ENCODE measurements at regions not wholly inside any gene's neighbourhood (a gene's known extent, or its start where the extent isn't known, plus 50 kb on each side); places are given as distances from the start of the nearest gene placed in this dataset.

GRCh38 chr5:158383486-158383885, 524.5 kb upstream of the CLINT1 start:
- no peaks in the 10 kb centered on the region for H3K27me3 ChIP-seq
- intact Hi-C loops (cut with DNase I; ENCODE audit: low total_unique reads) = no loop called here
- H3K4me3 ChIP-seq = no peak overlapping the region
- TF ChIP-seq POLR2A (IDR thresholded peaks at IDR 0.05) = no peak
- TF ChIP-seq CTCF (IDR thresholded peaks at IDR 0.05) = no peak
- WGBS, 2 donors = 48 to 63% methylated on average over 1 of the region's 1 CpG
- DNase-seq = no peak
- H3K9me3 ChIP-seq = no peaks in the 10 kb centered on the region
- no peaks in the 10 kb centered on the region for H3K36me3 ChIP-seq (ENCODE audit: low read depth, missing control alignments)
- H3K27ac ChIP-seq = no peak overlapping the region
- H3K4me1 ChIP-seq = peaks cover 7% of the 10 kb centered on the region

- Histone ChIP-seq H3K27me3 (no peaks in the 10 kb centered on the region), H3K27ac (no peak overlapping the region), H3K4me1 (peaks cover 7% of the 10 kb centered on the region), H3K36me3 (ENCODE audit: low read depth, missing control alignments) (no peaks in the 10 kb centered on the region), H3K4me3 (no peak overlapping the region), H3K9me3 (no peaks in the 10 kb centered on the region)
- no peak for TF ChIP-seq CTCF (IDR thresholded peaks at IDR 0.05)
- no peak for TF ChIP-seq POLR2A (IDR thresholded peaks at IDR 0.05)
- WGBS, 2 donors = 47 to 52% methylated on average over 2 of the region's 2 CpGs
- DNase-seq = peak; percentile 79
- intact Hi-C loops (cut with DNase I; ENCODE audit: low total_unique reads) = no loop called here
These were observed 523.5 kb upstream of the CLINT1 start for GRCh38 chr5:158382473-158382872.

GRCh38 chr5:158381614-158382160, 522.7 kb upstream of the CLINT1 start:
- intact Hi-C loops (cut with DNase I; ENCODE audit: low total_unique reads) = no loop called here
- H3K36me3 ChIP-seq (ENCODE audit: low read depth, missing control alignments) = no peaks in the 10 kb centered on the region
- TF ChIP-seq POLR2A (IDR thresholded peaks at IDR 0.05) = no peak
- no peak for TF ChIP-seq CTCF (IDR thresholded peaks at IDR 0.05)
- H3K27ac ChIP-seq = no peak overlapping the region
- no peaks in the 10 kb centered on the region for H3K9me3 ChIP-seq
- H3K4me1 ChIP-seq = peaks cover 7% of the 10 kb centered on the region
- no peak overlapping the region for H3K4me3 ChIP-seq
- no peak for DNase-seq
- 84 to 90% methylated on average over 4 of the region's 4 CpGs for WGBS, 2 donors
- no peaks in the 10 kb centered on the region for H3K27me3 ChIP-seq

- 78 to 82% methylated on average over 5 of the region's 5 CpGs for WGBS, 2 donors
- Histone ChIP-seq H3K27ac (no peak overlapping the region), H3K27me3 (no peaks in the 10 kb centered on the region), H3K9me3 (no peaks in the 10 kb centered on the region), H3K36me3 (ENCODE audit: low read depth, missing control alignments) (no peaks in the 10 kb centered on the region), H3K4me3 (no peak overlapping the region), H3K4me1 (peaks cover 7% of the 10 kb centered on the region)
- intact Hi-C loops (cut with DNase I; ENCODE audit: low total_unique reads) = no loop called here
- no peak for DNase-seq
- TF ChIP-seq CTCF (IDR thresholded peaks at IDR 0.05) (no peak), POLR2A (IDR thresholded peaks at IDR 0.05) (no peak)
These were observed 521.7 kb upstream of the CLINT1 start for GRCh38 chr5:158380661-158381060.

- Histone ChIP-seq H3K27ac (no peak overlapping the region), H3K36me3 (ENCODE audit: low read depth, missing control alignments) (no peaks in the 10 kb centered on the region), H3K27me3 (no peaks in the 10 kb centered on the region), H3K4me1 (peaks cover 7% of the 10 kb centered on the region), H3K9me3 (no peaks in the 10 kb centered on the region), H3K4me3 (no peak overlapping the region)
- no peak for TF ChIP-seq POLR2A (IDR thresholded peaks at IDR 0.05)
- no peak for TF ChIP-seq CTCF (IDR thresholded peaks at IDR 0.05)
- intact Hi-C loops (cut with DNase I; ENCODE audit: low total_unique reads) = no loop called here
- WGBS, 2 donors = 60 to 66% methylated on average over 4 of the region's 4 CpGs
- no peak for DNase-seq
These were observed 520.0 kb upstream of the CLINT1 start for GRCh38 chr5:158378931-158379330.
